Parathyroid adenoma (tissue), 2 donors: ENCODE measurements at regions not wholly inside any gene's neighbourhood (a gene's known extent, or its start where the extent isn't known, plus 50 kb on each side); places are given as distances from the start of the nearest gene placed in this dataset.

ENCODE experiments used
- H2AFZ ChIP-seq: fragments of 300-600 bp; sonication (generic); one replicate; pipeline ENCODE4 v1.7.0; 2017; ENCODE audit warnings: antibody characterized with exemption, mild to moderate bottlenecking
- H3K27ac ChIP-seq: fragments of 300-600 bp; sonication (generic); one replicate; pipeline ENCODE4 v1.7.0; 2017
- H3K27me3 ChIP-seq: fragments of 300-600 bp; sonication (generic); one replicate; pipeline ENCODE4 v1.7.0; 2017; ENCODE audit warnings: low read length; ENCODE audit not compliant: control insufficient read depth, insufficient read depth
- H3K36me3 ChIP-seq: fragments of 300-600 bp; sonication (generic); one replicate; pipeline ENCODE4 v1.7.0; 2017; ENCODE audit warnings: low read length; ENCODE audit not compliant: control insufficient read depth, insufficient read depth
- H3K4me1 ChIP-seq: fragments of 300-600 bp; sonication (generic); one replicate; pipeline ENCODE4 v1.7.0; 2017; ENCODE audit warnings: control low read depth
- H3K4me2 ChIP-seq: fragments of 300-600 bp; sonication (generic); one replicate; pipeline ENCODE4 v1.7.0; 2017; ENCODE audit warnings: low read length
- H3K4me3 ChIP-seq: fragments of 300-600 bp; sonication (generic); one replicate; pipeline ENCODE4 v1.7.0; 2017; ENCODE audit warnings: low read depth, low read length
- H3K79me2 ChIP-seq: fragments of 300-600 bp; sonication (generic); one replicate; pipeline ENCODE4 v1.7.0; 2017; ENCODE audit warnings: control low read depth
- H3K9ac ChIP-seq: fragments of 300-600 bp; sonication (generic); one replicate; pipeline ENCODE4 v1.7.0; 2017; ENCODE audit warnings: mild to moderate bottlenecking
- H3K9me3 ChIP-seq: fragments of 300-600 bp; sonication (generic); one replicate; pipeline ENCODE4 v1.7.0; 2017; ENCODE audit warnings: low read length; ENCODE audit not compliant: control insufficient read depth
- CTCF ChIP-seq: fragments of 300-600 bp; sonication (generic); IDR thresholded peaks from one replicate; pipeline ENCODE4 v1.7.0; 2017; ENCODE audit warnings: antibody characterized with exemption, mild to moderate bottlenecking
- donor health status: primary hyperparathyroidism.

GRCh38 chr1:30034627-30035521 is 688.5 kb downstream of the MATN1 start:
- H3K27ac ChIP-seq = no peak overlapping the region
- H3K36me3 ChIP-seq = no peaks in the 10 kb centered on the region
- H3K9ac ChIP-seq = no peak overlapping the region
- no peak overlapping the region for H3K4me2 ChIP-seq
- no peaks in the 10 kb centered on the region for H3K4me1 ChIP-seq
- H3K79me2 ChIP-seq = no peaks in the 10 kb centered on the region
- no peak overlapping the region for H2AFZ ChIP-seq
- H3K9me3 ChIP-seq = no peaks in the 10 kb centered on the region
- H3K27me3 ChIP-seq = no peaks in the 10 kb centered on the region
- TF ChIP-seq CTCF = no peak
- H3K4me3 ChIP-seq = no peak overlapping the region

- Histone ChIP-seq H3K27ac (no peak overlapping the region), H3K79me2 (no peaks in the 10 kb centered on the region), H3K9me3 (no peaks in the 10 kb centered on the region), H2AFZ (no peak overlapping the region), H3K27me3 (no peaks in the 10 kb centered on the region), H3K4me1 (no peaks in the 10 kb centered on the region), H3K4me2 (no peak overlapping the region), H3K36me3 (no peaks in the 10 kb centered on the region), H3K9ac (no peak overlapping the region), H3K4me3 (no peak overlapping the region)
- no peak for TF ChIP-seq CTCF
These were observed 689.2 kb downstream of the MATN1 start for GRCh38 chr1:30034105-30034626.

GRCh38 chr1:30033256-30034104 is 689.9 kb downstream of the MATN1 start:
- no peak for TF ChIP-seq CTCF
- H3K4me2 ChIP-seq = no peak overlapping the region
- H3K27me3 ChIP-seq = no peaks in the 10 kb centered on the region
- H2AFZ ChIP-seq = no peak overlapping the region
- H3K79me2 ChIP-seq = no peaks in the 10 kb centered on the region
- no peaks in the 10 kb centered on the region for H3K36me3 ChIP-seq
- no peak overlapping the region for H3K4me3 ChIP-seq
- no peak overlapping the region for H3K27ac ChIP-seq
- no peaks in the 10 kb centered on the region for H3K9me3 ChIP-seq
- no peak overlapping the region for H3K9ac ChIP-seq
- H3K4me1 ChIP-seq = no peaks in the 10 kb centered on the region

- Histone ChIP-seq H3K4me3 (no peak overlapping the region), H3K36me3 (no peaks in the 10 kb centered on the region)
- TF ChIP-seq CTCF = no peak
These were observed 691.1 kb downstream of the MATN1 start for GRCh38 chr1:30032302-30032701.

More at GRCh38 chr1:30032302-30032701, 691.1 kb downstream of the MATN1 start:
- H3K27me3 ChIP-seq = no peaks in the 10 kb centered on the region
- no peak overlapping the region for H3K27ac ChIP-seq
- no peak overlapping the region for H2AFZ ChIP-seq
- H3K4me2 ChIP-seq = no peak overlapping the region
- H3K79me2 ChIP-seq = no peaks in the 10 kb centered on the region
- no peaks in the 10 kb centered on the region for H3K9me3 ChIP-seq
- no peak overlapping the region for H3K9ac ChIP-seq
- no peaks in the 10 kb centered on the region for H3K4me1 ChIP-seq
